GM19328 (cell line): ENCODE measurements at regions not wholly inside any gene's neighbourhood (a gene's known extent, or its start where the extent isn't known, plus 50 kb on each side); places are given as distances from the start of the nearest gene placed in this dataset.

Experiments used
- ATAC-seq: cut with Tn5 transposase; IDR thresholded peaks from one replicate; pipeline ENCODE4 v1.9.1; 2021; ENCODE audit warnings: mild to moderate bottlenecking, moderate library complexity; ENCODE audit not compliant: unreplicated experiment

DNA sequence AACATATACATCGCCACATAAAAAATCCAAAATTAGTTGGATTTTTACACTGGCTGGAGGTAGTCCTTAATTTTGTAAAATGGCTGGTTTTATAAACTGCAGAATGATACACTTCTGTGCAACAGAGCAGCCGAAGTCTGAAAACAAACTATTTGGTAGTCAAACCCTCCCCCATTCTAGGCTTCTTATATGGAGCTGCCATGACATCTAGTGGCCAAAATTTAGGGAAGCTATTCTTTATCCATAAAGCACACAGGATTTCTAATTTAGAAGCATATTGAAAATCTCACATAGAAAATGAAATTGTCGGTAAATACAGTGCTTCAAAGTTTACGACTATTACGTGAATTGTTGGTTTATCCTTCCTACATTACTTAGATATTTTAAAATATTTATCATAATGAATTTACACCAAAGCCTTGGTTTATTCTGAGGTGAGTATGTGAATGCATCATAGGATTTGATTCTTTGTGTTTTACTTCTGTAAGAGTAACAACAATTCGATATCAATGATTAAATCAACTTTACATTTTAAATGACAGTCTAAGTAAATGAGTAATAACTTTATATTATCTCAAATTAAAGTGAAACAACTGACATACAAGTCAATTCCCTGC is 113.4 kb upstream of the FAM241A start:
- no peak for ATAC-seq

DNA sequence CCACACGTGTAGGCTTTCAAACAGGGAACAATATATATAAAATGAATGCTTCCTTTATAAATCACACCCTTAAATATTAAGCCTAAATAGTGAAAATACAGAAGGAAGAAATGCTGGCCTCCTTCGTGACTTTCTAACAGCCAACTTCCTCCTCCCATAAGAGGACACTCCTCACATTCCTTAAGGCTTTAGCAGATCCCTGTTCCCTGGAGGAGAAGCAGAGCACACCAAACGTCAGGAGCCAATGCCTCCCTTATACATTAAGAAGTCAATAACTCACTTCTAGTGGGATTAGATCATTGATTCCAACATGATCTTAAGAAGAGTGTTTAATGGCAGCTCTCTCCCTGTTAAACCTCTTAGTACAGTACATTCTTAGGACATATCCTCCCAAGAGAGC is 108.4 kb upstream of the FAM241A start:
- ATAC-seq: no peak

DNA sequence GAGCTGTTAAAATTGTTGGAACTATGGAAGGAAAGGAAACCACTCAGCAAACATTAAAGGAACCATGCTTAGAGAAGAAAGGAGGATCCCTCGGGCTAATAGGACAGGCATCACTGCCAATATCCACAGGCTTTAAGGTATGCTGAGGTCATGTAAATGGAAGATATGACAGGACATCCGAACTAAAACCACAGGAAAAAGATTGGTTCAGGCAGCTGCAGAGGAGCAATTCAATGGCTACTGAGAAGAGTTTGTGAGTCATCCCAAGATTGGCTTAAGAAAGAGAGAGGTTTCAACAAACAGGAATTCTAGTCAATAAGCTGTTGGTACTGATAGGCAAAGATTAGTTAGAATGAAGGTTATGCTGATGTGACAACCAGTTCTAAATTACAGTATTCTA is 106.4 kb upstream of the FAM241A start:
- ATAC-seq: no peak

DNA sequence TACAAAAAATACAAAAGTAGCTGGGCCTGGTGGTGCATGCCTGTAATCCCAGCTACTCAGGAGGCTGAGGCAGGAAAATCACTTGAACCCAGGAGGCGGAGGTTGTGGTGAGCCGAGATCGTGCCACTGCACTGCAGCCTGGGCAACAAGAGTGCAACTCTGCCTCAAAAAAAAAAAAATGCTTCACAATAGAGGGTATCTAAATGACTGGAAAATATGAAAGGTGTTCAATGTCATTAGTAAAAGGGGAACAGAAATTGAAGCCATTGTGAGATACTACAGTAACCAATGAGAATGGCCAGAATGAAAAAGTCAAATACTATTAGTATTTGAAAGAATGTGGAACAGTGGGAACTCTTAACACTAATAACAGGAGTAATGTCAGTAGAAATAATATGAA is 96.1 kb upstream of the FAM241A start:
- peak; percentile 60 for ATAC-seq

DNA sequence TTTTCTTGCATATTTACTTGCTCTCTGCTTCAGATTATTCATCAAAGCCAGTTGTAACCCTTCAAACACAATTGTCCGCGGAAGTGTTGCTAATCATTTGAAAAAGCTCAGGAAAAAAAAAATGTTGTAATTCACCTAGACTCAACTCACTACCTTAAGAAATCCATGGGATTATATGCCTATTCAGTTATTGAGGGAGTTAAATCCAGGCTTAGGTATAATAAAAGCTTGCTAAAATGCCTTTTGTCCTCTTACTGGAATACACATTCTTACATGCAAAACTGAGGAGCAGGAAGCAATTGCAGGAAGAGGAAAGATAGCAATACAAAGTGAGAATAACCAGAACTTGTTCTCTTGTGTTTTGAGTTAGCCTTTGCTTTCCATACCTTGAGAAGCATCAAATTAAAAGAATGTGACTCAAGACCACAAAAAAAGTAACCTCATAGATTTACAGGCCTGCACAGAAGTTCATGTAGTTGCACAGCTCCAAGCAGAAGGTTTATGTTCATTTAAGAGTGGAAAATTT is 91.4 kb upstream of the FAM241A start:
- no peak for ATAC-seq

DNA sequence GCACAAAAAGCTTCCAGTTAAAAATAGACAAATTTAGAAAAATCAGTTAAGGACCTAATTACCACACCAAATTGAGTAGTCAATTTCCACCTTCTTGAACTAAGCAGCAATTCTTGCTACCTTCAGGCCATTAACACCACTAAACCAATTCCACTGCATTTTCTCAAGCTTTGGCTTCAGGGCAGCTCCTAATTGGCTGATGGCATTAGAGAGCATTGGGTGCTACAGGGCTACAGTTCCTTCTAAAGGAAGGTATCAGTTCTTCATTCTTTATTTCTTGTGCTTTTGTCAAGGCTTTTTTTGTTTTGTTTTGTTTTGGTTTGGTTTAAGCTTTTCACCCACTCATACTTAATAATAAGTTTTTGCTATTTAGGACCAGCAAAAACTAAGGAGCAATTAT is 90.2 kb upstream of the FAM241A start:
- no peak for ATAC-seq

DNA sequence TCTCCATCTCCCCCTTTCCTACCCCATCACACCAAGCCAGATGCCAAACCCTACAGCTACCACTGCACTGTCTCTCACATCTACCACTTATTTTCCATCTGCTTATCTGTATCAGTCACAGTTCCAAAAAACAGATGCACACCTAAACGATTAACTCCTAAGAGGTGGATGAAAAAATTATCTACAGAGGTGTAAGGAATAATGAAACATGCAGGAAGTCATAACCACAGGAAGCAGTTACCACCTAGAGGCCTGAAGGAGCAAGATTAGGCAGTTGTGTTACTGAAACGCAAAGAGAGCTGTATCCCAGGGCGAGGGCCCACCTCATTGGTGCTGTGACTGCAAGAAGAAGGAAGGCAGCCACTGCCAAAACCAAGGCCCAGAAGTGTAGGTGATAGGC is 87.8 kb upstream of the FAM241A start:
- no peak for ATAC-seq

DNA sequence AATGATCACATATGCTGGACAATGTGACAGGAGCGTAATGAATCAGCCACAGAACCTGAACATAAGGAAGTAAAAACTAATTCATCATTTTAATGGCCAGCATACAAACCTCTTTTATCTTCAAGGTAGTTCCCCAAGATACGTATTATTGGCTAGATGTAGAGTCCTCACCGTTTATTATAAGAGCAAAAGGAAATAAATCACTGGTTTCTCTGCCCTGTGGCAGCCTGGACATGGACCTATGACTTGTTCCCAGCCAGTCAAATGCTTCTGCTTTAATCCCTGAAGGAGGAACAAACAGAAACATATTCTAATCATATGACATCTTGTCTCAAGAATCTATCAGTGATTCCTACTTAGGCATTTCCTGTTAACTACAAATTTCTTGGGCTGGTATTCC is 86.8 kb upstream of the FAM241A start:
- no peak for ATAC-seq

DNA sequence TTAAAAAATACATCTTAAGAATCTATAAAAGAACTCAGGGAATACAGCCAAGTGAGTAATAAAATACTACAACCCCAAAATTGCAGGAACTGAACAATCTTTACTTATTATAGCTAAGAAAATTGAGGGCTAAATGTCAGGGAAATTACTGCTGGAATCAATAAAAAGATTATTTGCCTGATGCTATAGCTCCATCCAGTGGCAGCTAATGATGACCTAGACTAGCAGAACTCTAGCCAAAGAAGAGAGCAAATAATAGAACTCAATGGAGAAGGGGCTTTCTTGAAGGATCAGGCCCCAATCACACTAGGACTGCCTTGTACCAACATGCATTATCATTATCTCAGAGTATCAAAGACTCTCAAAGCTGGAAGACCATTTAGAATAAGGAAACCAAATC is 85.0 kb upstream of the FAM241A start:
- ATAC-seq: no peak

DNA sequence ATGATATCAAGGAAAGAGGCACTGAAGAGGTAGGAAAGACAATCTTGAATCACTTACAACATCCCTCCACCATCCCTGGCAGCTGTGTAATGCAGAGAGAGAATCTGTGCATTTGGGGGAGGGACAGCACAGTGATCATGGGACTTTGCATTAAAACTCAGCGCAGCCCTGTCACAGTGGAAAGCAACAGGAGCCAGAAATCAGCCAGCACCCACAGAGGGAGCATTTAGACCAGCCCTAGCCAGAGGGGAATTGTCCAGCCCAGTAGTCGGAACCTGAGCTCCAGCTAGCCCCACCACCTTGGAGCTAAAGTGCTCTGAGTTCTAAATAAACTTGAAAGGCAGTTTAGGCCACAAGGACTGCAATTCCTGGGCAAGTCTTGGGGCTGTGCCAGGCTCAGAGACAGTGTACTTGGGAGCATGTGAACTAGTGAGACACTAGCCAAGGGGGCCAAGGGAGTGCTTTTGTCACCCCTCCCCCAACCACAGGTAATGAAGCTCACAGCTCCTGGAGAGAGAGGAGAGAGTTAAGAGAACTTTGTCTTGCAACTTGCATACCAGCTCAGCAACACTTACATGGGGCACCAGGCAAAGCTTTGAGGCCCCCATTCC is 83.9 kb upstream of the FAM241A start:
- ATAC-seq: no peak

DNA sequence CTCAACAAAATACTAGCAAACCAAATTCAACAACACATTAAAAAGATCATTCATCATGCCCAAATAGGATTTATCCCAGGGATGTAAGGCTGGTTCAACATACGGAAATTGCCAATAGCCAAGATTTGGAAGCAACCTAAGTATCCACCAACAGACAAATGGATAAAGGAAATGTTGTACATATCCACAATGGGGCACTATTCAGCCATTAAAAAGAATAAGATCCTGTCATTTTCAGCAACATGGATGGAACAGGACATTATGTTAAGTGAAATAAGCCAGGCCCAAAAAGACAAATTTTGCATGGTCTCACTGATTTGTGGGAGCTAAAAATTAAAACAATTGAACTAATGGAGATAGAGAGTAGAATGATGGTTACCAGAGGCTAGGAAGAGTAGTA is 82.0 kb upstream of the FAM241A start:
- no peak for ATAC-seq

DNA sequence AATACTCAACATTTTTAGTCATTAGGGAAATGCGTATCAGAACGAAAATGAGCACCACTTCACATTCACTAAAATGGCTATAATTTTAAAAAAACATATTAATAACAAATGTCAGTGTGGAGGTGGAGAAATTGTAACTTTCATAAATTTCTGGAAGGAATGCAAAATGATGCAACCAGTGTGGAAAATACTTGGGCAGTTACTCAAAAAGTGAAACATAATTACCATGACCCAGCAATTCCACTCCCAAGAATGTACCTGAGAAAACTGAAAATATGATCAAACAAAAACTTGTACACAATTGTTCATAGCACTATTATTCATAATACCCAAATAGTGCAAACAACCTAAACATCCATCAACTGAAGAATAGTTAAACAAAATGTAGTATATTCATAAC is 76.1 kb upstream of the FAM241A start:
- ATAC-seq: no peak

DNA sequence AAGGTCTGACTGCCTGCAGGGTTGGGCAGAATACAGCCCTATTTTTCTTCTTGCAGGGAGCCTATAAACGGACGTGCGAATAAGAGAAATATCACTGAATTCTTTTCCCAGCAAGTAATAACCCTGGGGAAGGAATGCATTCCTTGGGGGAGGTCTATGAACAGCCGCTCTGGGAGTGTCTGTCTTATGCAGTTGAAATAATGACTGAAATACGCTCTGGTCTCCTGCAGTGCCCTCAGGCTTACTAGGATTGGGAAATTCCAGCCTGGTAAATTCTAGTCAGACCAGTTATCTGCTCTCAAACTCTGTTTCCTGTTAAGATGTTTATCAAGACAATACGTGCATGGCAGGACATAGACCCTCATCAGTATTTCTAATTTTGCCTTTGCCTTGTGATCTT is 72.1 kb upstream of the FAM241A start:
- no peak for ATAC-seq

DNA sequence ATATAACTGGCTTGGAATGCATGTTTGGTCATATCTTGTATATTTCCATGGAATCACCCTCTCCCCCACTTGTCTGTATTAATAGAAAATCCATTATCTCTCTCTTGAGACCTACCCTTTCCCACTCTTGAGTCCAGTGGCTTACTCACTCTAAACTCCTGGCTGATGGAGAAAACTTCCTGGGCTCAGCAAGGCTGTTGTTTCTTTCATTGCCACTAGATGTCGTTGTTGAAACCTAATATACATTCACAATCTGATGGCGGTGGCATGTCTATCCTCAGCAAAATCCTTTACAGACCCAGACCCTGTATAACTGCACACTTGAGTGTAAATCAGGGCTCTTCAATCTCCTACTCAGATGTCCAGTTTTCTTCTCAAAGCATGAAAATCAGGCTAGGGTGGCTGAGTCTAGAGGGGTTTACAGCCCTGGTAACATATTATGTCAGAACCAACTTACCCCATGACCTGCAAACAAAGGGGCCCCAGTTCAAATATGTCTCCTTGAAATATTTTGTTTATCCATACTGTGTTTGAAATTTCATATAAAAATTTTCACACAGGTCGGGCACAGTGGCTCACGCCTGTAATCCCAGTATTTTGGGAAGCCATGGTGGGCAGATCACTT is 70.0 kb upstream of the FAM241A start:
- peak; percentile 84 for ATAC-seq

DNA sequence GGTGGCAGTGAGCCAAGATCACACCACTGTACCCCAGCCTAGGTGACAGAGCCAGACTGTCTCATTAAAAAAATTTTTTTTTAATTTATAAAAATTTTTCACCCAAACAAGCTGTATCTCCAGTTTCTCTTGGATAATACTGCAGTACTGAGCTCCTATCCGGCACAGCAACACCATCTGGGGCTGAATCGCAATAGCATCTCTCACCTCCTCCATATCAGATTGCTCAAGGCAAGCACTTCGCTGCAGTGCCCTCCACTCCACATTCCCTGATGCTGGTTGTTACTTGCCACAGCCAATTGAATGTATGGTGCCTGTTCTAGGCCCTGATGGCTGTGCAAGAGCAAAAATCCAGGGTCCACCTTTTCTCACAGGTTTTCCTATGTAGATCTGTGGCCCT is 69.3 kb upstream of the FAM241A start:
- ATAC-seq: no peak

DNA sequence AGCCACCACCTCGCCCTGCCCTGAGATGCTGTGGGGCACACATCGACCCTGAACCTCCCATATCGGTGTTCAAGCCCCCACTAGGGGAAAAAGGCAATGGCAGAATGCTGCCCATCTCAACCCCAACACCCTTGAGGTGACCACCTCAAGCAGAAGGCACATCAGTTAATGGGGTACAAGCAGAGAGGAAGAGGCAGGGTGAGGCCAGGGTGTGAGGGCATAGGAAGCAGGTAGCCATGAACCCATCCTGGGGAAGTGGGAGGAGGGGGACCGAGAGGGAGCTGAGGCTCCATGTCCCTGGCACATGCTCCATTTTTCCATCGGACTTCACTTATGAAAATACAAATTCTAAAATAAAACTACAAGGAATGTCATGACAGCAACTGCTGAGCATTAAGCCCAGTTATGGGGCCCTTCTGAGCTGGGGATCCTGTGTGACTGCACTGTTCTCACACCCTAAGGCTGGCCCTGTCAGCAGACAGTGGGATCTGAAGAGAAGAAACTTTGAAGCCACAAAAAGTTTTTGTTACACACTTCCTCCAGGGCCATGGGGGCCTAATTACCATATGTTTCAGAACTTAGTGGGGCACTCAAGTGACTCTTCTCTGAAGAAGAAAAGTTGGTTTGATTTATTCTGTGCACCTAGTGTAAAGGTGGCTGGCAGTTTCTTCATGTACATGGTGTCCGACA is 68.2 kb upstream of the FAM241A start:
- no peak for ATAC-seq

DNA sequence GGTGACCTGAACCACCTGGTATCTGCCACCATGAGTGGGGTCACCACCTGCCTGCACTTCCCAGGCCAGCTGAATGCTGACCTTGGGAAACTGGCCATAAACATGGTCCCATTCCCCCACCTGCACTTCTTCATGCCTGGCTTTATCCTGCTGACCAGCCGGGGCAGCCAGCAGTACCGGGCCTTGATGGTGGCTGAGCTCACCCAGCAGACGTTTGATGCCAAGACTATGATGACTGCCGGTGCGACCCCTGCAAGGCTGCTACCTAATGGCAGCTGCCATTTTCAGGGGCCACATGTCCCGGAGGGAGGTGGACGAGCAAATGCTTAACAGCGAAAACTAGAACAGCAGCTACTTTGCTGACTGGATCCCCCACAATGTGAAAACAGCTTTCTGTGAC is 67.5 kb upstream of the FAM241A start:
- no peak for ATAC-seq

DNA sequence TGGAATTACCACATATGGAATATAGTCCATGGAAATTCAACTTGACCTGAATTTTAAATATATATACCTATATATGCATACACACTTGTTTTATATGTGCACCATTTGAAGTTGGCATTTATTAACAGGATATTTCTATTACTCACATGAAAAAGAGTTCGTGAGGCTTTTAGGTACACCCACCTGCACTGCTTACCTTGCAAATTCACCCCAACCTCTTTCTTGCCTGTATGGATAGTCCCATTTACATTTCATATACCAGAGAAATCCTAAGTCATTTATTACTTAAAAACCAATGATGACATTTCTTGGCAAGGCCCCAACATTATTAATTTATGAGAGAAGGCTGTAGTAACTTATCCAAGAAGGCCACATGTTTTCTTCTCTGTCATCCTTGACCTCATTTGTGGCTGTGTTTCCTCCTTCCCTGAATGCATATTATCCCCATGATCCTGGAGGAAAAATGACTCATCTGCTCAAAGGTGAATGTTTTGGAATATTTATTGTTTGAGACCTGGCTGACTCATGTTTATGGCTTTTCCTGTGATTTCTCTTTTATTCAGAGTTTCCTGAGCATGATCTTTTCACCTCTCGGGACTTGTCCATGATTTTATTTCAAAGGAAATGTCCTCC is 62.2 kb upstream of the FAM241A start:
- ATAC-seq: no peak

DNA sequence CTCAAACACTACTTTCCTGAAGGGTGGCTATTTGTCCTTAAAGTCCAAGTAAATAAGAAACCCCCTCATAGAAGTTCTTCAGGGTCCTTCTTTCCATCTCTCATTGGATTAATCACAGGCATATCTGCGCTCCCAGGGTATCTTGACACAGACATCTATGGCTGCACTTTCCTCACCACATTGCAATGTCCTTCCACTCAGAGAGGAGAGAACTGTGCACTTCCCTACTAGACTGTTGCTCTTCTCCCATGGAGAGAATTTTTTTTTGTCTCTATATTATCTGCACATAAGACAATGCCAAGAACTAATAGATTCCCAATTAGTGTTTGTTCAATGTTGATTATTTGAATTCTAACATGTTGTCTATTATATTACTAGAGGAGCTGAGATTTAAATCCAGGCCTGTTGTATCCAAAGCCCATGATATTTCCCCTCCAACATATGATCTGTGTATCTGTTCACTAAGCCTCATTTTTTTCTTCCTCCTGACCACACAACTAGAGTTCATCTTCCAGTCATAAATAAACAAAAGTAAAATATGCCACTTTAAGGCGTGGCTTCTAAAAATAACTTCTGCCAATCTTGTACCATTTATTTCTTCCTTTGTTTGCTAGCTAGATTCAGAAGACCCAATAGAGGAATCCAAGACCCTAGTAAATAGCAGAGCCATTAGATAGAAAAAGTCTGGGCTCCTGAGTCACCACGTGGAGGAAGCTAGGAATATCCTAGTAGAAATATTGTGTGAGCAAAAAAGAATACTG is 61.5 kb upstream of the FAM241A start:
- ATAC-seq: no peak

DNA sequence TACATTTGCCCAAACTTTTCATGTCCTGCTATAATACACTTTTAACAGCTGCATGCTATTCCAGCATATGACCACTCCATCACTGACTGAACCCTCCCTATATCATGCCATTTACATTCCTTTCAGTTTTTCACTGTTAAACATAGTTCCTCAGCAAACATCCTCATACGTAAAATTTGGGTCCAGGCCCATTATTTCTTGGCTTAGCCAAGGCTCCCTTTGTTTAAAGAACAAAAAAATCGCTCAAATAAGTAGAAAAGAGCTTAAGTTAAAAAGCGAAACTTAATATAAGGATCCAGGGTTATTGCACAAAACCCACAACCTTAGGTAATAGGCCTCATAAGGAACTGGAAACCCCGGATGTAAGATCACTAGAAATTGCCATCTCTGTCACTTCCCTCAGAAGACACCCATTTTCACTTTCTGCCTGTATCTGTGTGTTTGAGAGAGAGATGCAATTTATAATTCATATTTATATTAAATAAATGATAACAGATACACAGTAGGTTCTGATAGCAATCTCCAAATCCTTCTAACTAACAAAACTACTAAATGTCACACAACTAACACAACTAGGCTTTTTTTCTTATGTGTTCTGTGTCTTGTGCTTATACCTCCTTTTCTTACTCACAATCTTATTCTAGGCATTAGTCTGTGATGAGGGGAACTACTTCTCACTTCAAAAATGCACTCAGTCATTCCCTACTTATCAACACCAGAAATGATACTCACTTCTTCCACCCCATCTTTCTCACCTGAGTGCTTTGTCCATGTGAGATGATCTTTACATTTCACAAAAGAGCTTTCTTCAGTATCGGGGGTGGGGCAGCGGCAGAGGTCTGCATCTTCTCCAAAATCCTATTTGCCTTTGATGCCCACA is 59.9 kb upstream of the FAM241A start:
- no peak for ATAC-seq
